Amygdala (tissue), 56 donors: ENCODE measurements at regions not wholly inside any gene's neighbourhood (a gene's known extent, or its start where the extent isn't known, plus 50 kb on each side); places are given as distances from the start of the nearest gene placed in this dataset.
"Not testable (repeated sequence)": the region's sequence is repeated elsewhere in the genome, so short reads cannot be mapped to it uniquely, and the experiment has no call there.

Experiments
- DNase-seq, 56 donors: peaks; one replicate each; lab custom pipeline; 2025; lab: John Stamatoyannopoulos, UW

- no peak for DNase-seq
Measured at GRCh38 chr11:91563176-91563575, 661.4 kb upstream of the FAT3 start.

- DNase-seq: no peak
Measured at GRCh38 chr11:91560434-91560833, 664.2 kb upstream of the FAT3 start.

GRCh38 chr11:91538065-91538464 lies 686.6 kb upstream of the FAT3 start:
- DNase-seq: no peak

- no peak for DNase-seq
Measured at GRCh38 chr11:91536366-91536765, 688.3 kb upstream of the FAT3 start.

DNA sequence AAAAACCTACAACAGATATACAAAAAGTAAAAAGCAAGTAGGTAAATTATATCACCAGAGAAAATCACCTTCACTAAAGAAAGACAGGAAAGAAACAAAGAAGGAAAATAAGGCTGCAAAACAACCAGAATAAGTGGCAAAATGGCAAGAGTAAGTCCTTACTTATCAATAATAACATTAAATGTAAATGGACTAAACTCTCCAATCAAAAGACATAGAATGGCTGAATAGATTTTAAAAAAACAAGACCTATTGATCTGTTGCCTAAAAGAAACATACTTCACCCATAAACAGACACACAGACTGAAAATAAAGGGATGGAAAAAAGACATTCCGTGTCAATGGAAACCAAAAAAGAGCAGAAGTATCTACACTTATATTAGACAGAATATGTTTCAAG lies 695.7 kb upstream of the FAT3 start:
- no peak for DNase-seq

- DNase-seq: no peak
Measured at GRCh38 chr11:91527380-91528030, 697.1 kb upstream of the FAT3 start.

DNA sequence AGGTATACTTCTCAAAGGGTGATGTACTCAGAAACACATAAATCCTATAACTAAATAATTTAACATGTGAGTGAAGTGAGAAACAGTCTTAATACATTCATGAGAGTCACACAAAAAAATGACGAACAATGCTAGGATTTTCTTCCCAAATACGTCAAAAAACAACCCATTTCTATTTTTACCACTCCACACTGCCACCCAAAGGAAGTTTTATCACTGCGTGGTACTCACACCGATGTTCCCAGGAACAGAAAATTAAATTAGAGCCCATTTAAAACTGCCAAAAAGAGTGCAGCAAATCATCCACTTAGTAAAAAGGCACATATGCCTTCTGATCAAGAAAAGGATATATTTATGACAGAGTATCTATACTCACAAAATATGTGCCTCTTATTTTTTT lies 710.9 kb upstream of the FAT3 start:
- DNase-seq: no peak

- DNase-seq: no peak
Measured at GRCh38 chr11:91497847-91498246, 726.8 kb upstream of the FAT3 start.

- DNase-seq: no peak
Measured at GRCh38 chr11:91495837-91496236, 728.8 kb upstream of the FAT3 start.

DNA sequence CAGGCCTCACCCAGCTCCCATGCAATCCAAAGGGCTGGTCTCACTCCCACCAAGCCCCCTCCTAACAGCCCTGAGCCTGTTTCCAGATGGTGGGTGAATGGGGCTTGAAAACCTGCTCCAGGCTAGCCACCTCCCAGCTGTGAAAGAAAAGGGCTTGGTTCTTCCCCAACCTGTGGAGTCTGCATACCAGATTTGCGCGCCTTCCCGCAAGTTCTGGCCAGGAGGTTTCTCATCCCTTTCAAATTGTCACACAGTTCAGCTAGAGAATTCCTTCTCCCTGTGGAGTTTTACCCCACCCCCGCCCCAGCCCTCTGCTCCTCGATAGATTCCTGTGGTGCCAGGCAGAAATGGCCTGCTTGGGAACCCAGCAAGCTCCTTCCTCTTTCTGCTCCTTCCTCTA lies 734.6 kb upstream of the FAT3 start:
- no peak for DNase-seq

DNA sequence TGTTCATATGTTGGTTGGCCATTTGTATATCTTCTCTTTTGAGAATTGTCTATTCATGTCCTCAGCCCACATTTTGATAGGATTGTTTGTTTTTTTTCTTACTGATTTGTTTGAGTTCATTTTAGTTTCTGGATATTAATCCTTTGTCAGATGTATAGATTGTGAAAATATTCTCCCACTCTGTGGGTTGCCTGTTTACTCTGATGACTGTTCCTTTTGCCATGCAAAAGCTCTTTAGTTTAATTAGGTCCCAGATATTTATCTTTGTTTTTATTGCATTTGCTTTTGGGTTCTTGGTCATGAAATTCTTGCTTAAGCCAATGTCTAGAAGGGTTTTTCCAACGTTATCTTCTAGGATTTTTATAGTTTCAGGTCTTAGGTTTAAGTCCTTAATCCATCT lies 740.7 kb upstream of the FAT3 start:
- not testable (repeated sequence) for DNase-seq

GRCh38 chr11:91481875-91482274 lies 742.7 kb upstream of the FAT3 start:
- not testable (repeated sequence) for DNase-seq

DNA sequence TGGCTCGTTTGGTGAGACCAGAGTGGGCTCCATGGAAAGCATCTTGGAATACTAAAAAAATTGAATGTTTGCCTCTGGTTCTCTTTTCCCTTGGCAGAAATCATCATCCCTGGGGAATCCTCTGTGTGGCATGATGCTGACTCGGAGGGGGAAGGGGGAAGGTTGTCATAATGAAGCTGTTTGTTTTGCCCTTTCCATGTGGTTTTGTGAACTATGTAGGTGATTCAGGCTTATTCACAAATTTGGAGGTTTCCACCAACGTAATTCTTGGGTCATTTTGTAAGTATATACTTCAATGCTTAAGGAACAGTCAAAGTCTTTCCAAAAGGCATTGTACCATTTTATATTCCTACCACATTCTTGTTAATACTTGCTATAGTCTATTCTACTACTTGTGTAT lies 754.0 kb upstream of the FAT3 start:
- no peak for DNase-seq

GRCh38 chr11:91459840-91460239 lies 764.8 kb upstream of the FAT3 start:
- DNase-seq: no peak

- no peak for DNase-seq
Measured at GRCh38 chr11:91446267-91446666, 778.4 kb upstream of the FAT3 start.

- no peak for DNase-seq
Measured at GRCh38 chr11:91435694-91436395, 788.8 kb upstream of the FAT3 start.

- no peak for DNase-seq
Measured at GRCh38 chr11:91433284-91434010, 791.2 kb upstream of the FAT3 start.

- DNase-seq: no peak
Measured at GRCh38 chr11:91421641-91422040, 803.0 kb upstream of the FAT3 start.

- DNase-seq: no peak
Measured at GRCh38 chr11:91407842-91408241, 816.8 kb upstream of the FAT3 start.

DNA sequence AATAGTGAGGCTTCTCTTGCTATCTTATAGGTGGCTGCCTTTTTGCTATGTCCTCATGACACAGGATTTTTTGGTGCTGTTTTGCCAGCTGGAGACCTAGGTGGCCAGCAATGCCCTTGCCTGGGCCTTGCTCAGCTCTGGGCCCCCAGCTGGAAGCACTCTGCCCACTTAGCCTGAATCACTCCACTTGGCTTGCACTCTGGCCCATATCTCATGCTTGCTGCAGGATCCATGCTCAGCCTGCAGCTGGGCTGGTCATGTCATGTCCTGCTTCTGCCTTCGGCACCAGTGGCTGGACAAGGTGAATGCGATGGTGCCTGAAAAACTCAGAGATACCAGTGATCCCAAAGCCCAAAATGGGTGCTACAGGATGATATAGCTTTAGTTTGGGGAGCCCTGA lies 818.6 kb upstream of the FAT3 start:
- no peak for DNase-seq

DNA sequence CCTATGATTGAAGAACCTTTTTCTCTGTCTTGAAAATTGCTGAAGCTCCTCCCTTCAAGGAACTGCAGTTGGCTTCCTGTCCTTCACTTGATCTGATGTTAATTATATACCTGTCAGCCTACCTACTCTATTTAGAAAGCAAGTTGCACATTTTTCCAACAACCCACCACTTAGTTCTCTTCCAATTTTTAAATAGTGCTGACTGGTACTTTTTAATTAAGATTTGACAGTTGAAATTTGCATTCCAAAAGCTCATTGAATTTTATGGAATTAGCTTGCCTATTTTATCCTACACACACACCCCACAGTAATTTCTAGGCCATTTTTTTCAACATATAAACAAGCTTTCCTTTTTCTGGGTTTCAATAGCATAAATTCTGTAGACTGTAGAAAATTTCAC lies 820.3 kb upstream of the FAT3 start:
- no peak for DNase-seq

GRCh38 chr11:91397134-91397468 lies 827.5 kb upstream of the FAT3 start:
- DNase-seq: no peak
